ENCODE measurements at regions not wholly inside any gene's neighbourhood (a gene's known extent, or its start where the extent isn't known, plus 50 kb on each side); places are given as distances from the start of the nearest gene placed in this dataset.

DNA sequence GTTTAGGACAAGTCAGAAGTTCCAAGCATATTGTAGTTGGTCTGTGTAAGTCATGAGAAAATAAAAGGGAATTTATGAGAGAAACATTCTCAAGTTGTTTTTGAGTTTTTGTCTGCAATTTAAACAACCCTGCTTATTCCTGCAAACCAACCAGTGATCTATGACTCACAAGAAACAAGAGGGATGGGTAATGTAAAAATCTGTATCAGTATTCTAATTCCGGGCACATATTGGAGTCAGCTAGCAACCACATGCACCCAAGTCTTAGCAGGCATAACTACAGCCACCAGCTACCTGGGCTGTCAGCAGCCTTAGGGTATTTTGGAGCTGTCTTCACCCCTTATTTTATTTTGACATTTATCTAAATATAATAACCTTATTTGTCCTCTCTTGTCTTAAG is 128.7 kb upstream of the APC start:
- no peak for TF ChIP-seq CTCF (IDR thresholded peaks at IDR 0.05)
- no peak for TF ChIP-seq POLR2A (IDR thresholded peaks at IDR 0.05)

Data from tibial nerve (tissue), 3 donors.